ENCODE measurements at regions not wholly inside any gene's neighbourhood (a gene's known extent, or its start where the extent isn't known, plus 50 kb on each side); places are given as distances from the start of the nearest gene placed in this dataset.

DNA sequence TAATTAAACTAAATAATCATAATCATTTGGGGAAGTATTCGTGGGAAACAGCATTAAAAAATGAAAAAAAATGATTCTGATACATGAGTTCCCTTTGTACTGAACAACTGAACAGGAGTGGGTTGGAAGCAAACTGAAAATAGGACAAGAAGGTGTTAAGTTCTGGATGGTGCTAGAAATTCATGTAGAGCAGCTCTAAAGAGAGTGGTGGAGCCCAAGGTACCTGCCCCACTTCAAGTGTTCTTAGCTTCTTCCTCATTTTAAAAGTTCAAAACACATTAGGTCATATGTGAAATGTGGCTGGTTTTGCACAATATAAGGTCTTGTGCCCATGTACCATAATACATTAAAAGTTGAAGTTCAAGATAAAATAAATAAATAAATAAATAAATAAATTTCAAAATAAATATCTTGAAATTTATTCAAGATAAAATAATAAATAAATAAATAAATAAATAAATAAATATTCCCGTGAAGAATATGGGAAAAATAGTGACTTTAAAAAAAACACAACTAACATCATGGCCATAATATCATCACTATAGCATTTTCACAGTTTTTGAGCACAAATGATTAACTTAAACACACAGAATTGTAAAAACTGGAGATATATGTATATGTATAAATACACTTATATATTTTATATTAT, 191.5 kb upstream of the PRKD1 start:
- WGBS, result 75% methylated on average over 2 of the region's 2 CpGs
- ATAC-seq (no peak), DNase-seq (no peak)
- Histone ChIP-seq H3K4me3 (ENCODE audit: low read length) (no peak overlapping the region), H3K27me3 (ENCODE audit: control insufficient read depth, insufficient read depth) (no peaks in the 10 kb centered on the region), H3K4me1 (ENCODE audit: control insufficient read depth, insufficient read depth, low read length) (no peaks in the 10 kb centered on the region), H3K9me3 (ENCODE audit: control insufficient read depth, low read length) (no peaks in the 10 kb centered on the region), H3K27ac (ENCODE audit: low read length) (no peak overlapping the region)
- intact Hi-C loops (cut with DNase I), result no loop called here

DNA sequence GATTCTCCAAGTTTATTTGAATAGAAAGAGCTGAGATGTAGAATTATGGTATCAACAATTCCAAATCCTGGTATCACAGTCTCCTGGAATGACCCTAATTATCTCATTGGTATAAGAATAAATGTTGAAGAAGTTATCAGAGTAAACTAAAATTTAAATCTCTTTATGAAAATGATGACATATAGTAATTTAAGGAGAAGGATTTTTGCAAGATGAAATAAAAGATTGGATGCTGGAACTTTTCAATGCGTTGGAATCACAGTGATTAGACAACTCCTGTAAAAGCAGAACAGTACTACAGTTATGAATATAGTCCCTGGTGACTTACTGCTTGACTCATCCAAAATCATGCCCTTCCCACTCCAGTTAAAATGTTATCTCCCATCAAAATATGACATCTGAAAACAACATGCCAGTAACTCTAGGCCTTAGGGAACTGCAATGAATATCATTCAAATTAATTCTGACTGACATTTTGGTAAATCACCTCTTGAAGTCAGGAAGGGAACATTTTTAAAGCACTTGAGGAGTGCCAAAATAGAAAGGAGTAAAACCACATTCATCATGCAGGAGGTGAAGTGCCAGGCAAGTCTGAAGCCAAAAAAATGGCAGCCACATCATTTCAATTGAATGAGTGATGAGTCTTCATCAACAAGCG, 197.8 kb upstream of the PRKD1 start:
- ATAC-seq (no peak), DNase-seq (no peak)
- Histone ChIP-seq H3K27ac (ENCODE audit: low read length) (no peak overlapping the region), H3K4me1 (ENCODE audit: control insufficient read depth, insufficient read depth, low read length) (no peaks in the 10 kb centered on the region), H3K4me3 (ENCODE audit: low read length) (no peak overlapping the region), H3K9me3 (ENCODE audit: control insufficient read depth, low read length) (no peaks in the 10 kb centered on the region), H3K27me3 (ENCODE audit: control insufficient read depth, insufficient read depth) (no peaks in the 10 kb centered on the region)
- intact Hi-C loops (cut with DNase I), result no loop called here
- 80% methylated on average over 2 of the region's 2 CpGs for WGBS

DNA sequence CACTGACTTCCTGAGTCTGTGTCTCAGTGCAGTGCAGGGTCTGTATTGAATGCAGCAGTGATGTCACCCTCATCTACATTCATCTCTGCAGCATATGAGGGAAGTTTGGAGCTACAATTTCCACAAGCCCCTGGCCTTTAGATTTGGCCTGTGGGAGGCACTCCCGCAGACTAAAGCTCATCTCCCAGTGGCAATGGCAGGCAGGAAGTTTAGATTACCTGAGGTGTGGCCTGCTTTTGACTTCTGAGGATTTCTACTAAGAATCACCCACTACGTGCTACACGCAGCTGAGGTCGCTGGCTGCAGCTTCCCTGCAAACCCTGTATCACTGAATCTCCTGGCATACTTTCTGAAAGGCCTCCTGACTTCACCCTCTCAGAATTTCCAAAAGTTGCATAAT, 202.2 kb upstream of the PRKD1 start:
- intact Hi-C loops (cut with DNase I), result no loop called here
- no peaks in the 10 kb centered on the region for H3K9me3 ChIP-seq (ENCODE audit: control insufficient read depth, low read length)
- H3K4me3 ChIP-seq (ENCODE audit: low read length), result no peak overlapping the region
- WGBS, result 63% methylated on average over 4 of the region's 4 CpGs
- DNase-seq, result no peak
- no peaks in the 10 kb centered on the region for H3K27me3 ChIP-seq (ENCODE audit: control insufficient read depth, insufficient read depth)
- no peak for ATAC-seq
- no peak overlapping the region for H3K27ac ChIP-seq (ENCODE audit: low read length)
- no peaks in the 10 kb centered on the region for H3K4me1 ChIP-seq (ENCODE audit: control insufficient read depth, insufficient read depth, low read length)

DNA sequence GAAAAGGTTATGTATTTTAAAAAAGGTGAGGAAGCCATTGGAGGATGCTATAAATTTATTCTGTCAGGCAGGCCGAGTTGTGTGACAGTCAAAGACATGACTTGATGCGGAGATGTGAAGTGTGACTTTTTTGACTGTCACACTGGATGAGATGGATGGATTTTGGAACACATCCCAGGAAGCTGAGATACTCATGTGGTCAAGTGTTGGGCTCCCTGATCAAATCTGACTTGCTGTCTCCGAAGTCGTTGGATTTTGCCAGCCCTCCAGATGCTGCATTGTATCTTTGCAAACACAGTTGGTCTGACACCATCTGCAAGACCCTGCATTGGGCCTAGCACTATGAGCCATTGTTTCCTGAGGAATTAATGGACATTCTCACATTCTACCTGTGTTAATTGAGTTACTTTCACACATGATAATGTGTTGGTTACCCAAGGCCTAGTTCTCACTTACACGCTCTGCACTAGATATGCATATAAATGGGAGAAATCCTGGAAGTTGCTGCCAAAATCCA, 204.0 kb upstream of the PRKD1 start:
- DNase-seq, result no peak
- no peak overlapping the region for H3K4me3 ChIP-seq (ENCODE audit: low read length)
- H3K4me1 ChIP-seq (ENCODE audit: control insufficient read depth, insufficient read depth, low read length), result no peaks in the 10 kb centered on the region
- intact Hi-C loops (cut with DNase I), result no loop called here
- no peaks in the 10 kb centered on the region for H3K9me3 ChIP-seq (ENCODE audit: control insufficient read depth, low read length)
- no peaks in the 10 kb centered on the region for H3K27me3 ChIP-seq (ENCODE audit: control insufficient read depth, insufficient read depth)
- no peak for ATAC-seq
- no peak overlapping the region for H3K27ac ChIP-seq (ENCODE audit: low read length)
- WGBS, result 40% methylated on average over 5 of the region's 5 CpGs

DNA sequence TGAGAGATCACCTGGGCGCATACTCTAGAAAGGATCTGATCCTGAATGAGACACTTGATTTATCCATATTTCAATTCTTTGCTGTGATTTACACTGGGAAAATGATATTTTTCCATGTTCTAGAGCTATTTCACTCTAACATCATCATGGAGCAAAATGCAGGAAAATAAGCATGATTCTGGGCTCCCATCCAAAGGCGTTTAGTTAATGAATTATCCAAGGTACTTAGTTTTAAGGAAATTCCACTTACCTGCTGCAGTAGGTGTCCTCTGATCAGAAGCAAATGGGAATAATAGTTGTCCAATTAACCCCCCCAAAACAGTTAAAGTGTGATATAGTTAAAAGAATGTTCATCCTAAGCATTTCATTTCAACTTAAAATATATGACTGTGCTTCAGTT, 204.5 kb upstream of the PRKD1 start:
- DNase-seq (no peak), ATAC-seq (no peak)
- Histone ChIP-seq H3K9me3 (ENCODE audit: control insufficient read depth, low read length) (no peaks in the 10 kb centered on the region), H3K27ac (ENCODE audit: low read length) (no peak overlapping the region), H3K4me1 (ENCODE audit: control insufficient read depth, insufficient read depth, low read length) (no peaks in the 10 kb centered on the region), H3K4me3 (ENCODE audit: low read length) (no peak overlapping the region), H3K27me3 (ENCODE audit: control insufficient read depth, insufficient read depth) (no peaks in the 10 kb centered on the region)
- WGBS, result 75% methylated on average over 2 of the region's 2 CpGs
- intact Hi-C loops (cut with DNase I), result no loop called here

DNA sequence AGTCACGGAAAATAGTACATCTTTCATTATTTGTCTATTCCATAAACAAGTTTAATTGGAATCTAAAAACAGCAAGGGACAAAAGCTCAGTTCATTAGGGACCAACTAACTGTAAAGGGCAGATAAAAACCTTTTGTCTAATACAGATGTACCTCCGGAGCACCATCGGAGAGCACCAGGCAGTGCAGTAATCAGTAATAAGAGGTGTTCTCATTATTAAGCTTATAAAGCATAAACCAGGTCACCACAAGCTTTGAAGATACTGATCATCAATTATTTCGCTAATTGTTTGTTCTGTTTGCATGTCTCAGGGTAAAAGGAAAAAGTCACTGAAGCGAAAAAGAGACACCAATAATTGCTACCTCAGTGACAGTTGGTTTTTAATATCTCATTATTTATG, 207.3 kb upstream of the PRKD1 start:
- no peak for DNase-seq
- Histone ChIP-seq H3K4me3 (ENCODE audit: low read length) (no peak overlapping the region), H3K27me3 (ENCODE audit: control insufficient read depth, insufficient read depth) (no peaks in the 10 kb centered on the region), H3K27ac (ENCODE audit: low read length) (no peak overlapping the region), H3K4me1 (ENCODE audit: control insufficient read depth, insufficient read depth, low read length) (no peaks in the 10 kb centered on the region), H3K9me3 (ENCODE audit: control insufficient read depth, low read length) (no peaks in the 10 kb centered on the region)
- intact Hi-C loops (cut with DNase I), result no loop called here
- 86% methylated on average over 5 of the region's 5 CpGs for WGBS
- no peak for ATAC-seq

DNA sequence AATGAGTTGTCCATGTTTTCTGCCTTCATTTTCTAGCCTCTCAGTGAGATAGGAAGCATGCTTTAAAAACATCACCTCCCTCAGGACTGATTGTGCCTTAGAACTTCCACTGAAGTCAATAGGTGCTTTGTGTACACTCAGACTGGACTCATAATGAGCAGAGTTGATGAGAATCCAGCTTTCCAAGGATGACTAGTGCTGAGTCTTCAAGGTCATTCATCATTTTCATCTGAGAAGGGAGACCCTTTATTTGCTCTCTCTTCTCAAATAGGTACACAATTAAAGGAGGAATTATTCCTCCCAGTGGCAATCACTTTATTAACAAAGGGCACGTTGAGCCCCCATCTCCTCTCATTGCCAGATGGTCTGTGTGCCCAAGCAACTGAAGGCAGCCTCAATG, 210.9 kb upstream of the PRKD1 start:
- no peaks in the 10 kb centered on the region for H3K27me3 ChIP-seq (ENCODE audit: control insufficient read depth, insufficient read depth)
- H3K4me1 ChIP-seq (ENCODE audit: control insufficient read depth, insufficient read depth, low read length), result no peaks in the 10 kb centered on the region
- ATAC-seq (no peak), DNase-seq (no peak)
- intact Hi-C loops (cut with DNase I), result no loop called here
- no peaks in the 10 kb centered on the region for H3K9me3 ChIP-seq (ENCODE audit: control insufficient read depth, low read length)
- no peak overlapping the region for H3K27ac ChIP-seq (ENCODE audit: low read length)
- 70% methylated on average over 1 of the region's 1 CpG for WGBS
- no peak overlapping the region for H3K4me3 ChIP-seq (ENCODE audit: low read length)

DNA sequence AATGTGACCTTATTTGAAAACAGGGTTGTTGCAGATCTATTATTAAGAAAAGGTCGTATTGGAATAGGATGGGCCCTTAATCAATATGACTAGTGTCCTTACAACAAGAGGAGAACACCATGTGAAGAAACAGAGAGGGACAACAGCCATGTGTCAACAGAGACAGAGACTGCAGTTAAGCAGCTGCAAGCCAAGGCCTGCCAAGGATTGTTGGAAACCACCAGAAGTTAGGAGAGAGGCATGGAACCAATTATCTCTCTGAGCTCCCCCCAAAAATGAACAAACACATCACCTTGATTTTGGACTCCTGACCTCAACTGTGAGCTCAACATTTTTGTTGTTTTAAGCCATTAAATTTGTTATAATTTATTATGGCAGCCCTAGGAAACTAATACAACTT, 214.6 kb upstream of the PRKD1 start:
- H3K4me1 ChIP-seq (ENCODE audit: control insufficient read depth, insufficient read depth, low read length), result no peaks in the 10 kb centered on the region
- no peaks in the 10 kb centered on the region for H3K27me3 ChIP-seq (ENCODE audit: control insufficient read depth, insufficient read depth)
- 27% methylated on average over 1 of the region's 1 CpG for WGBS
- intact Hi-C loops (cut with DNase I), result no loop called here
- no peak overlapping the region for H3K27ac ChIP-seq (ENCODE audit: low read length)
- peaks cover 3% of the 10 kb centered on the region for H3K9me3 ChIP-seq (ENCODE audit: control insufficient read depth, low read length)
- no peak for ATAC-seq
- H3K4me3 ChIP-seq (ENCODE audit: low read length), result no peak overlapping the region
- DNase-seq, result no peak

DNA sequence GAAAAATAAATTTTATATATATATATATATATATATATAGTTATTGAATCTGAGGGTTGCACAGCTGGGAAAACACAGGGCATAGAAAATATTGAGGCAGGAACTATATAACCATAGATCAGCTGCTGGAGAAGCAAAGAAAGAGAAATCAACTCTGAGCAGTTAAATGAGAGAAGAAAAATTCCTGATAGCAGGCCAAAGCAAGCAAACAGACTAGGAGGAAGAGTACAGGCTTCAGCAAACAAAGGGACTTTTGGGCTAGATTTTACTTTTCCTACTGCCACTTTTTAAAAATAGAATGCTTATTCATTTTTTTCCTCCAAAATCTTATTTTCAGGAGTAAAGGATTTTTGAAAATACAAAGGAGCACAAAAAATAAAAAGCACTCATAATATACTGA, 216.0 kb upstream of the PRKD1 start:
- intact Hi-C loops (cut with DNase I), result no loop called here
- DNase-seq (no peak), ATAC-seq (no peak)
- Histone ChIP-seq H3K27me3 (ENCODE audit: control insufficient read depth, insufficient read depth) (no peaks in the 10 kb centered on the region), H3K9me3 (ENCODE audit: control insufficient read depth, low read length) (peaks cover 3% of the 10 kb centered on the region), H3K27ac (ENCODE audit: low read length) (no peak overlapping the region), H3K4me3 (ENCODE audit: low read length) (no peak overlapping the region), H3K4me1 (ENCODE audit: control insufficient read depth, insufficient read depth, low read length) (no peaks in the 10 kb centered on the region)

DNA sequence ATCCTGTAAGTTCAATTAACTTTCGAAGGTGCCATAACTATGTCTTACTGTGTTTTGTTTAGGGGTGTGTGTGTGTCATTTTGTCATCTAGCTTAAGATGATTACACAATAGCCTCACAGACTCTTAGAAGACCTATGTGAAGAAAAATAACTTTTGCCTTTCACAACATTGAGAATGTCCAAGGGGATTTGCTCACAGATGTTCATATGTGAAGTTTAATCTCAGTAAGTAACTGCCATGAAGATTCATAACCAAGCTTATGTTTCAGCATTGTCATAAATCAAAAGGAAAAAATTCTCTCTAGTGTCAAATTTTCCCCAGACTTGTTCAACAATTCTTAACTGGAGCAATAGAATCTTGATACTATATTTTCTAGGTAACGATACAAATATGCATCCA, 226.1 kb upstream of the PRKD1 start:
- intact Hi-C loops (cut with DNase I), result no loop called here
- Histone ChIP-seq H3K4me1 (ENCODE audit: control insufficient read depth, insufficient read depth, low read length) (no peaks in the 10 kb centered on the region), H3K9me3 (ENCODE audit: control insufficient read depth, low read length) (no peaks in the 10 kb centered on the region), H3K4me3 (ENCODE audit: low read length) (no peak overlapping the region), H3K27ac (ENCODE audit: low read length) (no peak overlapping the region), H3K27me3 (ENCODE audit: control insufficient read depth, insufficient read depth) (no peaks in the 10 kb centered on the region)
- no peak for ATAC-seq
- WGBS, result 82% methylated on average over 2 of the region's 2 CpGs
- DNase-seq, result no peak

DNA sequence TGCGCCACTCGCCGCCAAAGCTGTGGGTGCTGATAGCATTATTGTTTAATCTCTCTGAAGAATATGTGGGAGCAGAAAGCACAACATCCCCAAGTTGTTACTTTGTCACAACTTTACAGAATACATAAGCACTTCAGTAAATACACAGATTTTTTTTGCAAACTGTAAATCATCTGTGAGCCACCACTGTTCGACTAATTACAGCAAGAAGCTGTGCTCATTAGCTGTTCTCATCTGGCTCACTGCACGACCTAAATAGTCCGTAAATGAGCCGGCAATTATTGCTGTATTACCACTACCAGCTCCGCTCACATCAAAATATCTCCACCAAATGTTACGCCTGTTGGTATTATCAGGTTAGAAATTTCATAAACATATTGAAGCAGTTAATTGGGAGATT, 228.9 kb upstream of the PRKD1 start:
- Histone ChIP-seq H3K27me3 (ENCODE audit: control insufficient read depth, insufficient read depth) (no peaks in the 10 kb centered on the region), H3K27ac (ENCODE audit: low read length) (no peak overlapping the region), H3K9me3 (ENCODE audit: control insufficient read depth, low read length) (no peaks in the 10 kb centered on the region), H3K4me3 (ENCODE audit: low read length) (no peak overlapping the region), H3K4me1 (ENCODE audit: control insufficient read depth, insufficient read depth, low read length) (no peaks in the 10 kb centered on the region)
- intact Hi-C loops (cut with DNase I), result no loop called here
- 88% methylated on average over 9 of the region's 9 CpGs for WGBS
- DNase-seq (no peak), ATAC-seq (no peak)

DNA sequence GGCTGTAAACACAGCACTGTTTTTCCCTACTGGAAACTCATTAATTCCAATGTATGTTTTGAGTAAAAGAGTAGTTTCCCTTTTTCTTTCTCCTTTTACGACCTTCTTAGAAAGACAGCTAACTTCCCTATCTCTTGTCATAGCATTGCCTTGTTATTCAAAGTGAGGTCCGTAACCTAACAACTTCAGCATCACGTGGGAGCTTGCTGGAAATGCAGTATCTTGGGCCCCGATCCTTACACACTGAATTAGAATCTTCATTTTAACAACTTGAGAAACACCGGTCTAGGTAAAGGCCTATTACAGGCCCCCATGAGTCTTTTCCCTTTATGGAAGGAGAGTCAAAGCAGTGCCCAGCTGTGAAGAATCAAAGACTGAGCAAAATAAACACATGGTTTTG, 230.7 kb upstream of the PRKD1 start:
- Histone ChIP-seq H3K4me1 (ENCODE audit: control insufficient read depth, insufficient read depth, low read length) (no peaks in the 10 kb centered on the region), H3K4me3 (ENCODE audit: low read length) (no peak overlapping the region), H3K9me3 (ENCODE audit: control insufficient read depth, low read length) (no peaks in the 10 kb centered on the region), H3K27me3 (ENCODE audit: control insufficient read depth, insufficient read depth) (no peaks in the 10 kb centered on the region), H3K27ac (ENCODE audit: low read length) (no peak overlapping the region)
- no peak for ATAC-seq
- WGBS, result 33% methylated on average over 5 of the region's 5 CpGs
- no peak for DNase-seq
- intact Hi-C loops (cut with DNase I), result no loop called here
